Adipocyte (in vitro differentiated cells): ENCODE measurements at regions not wholly inside any gene's neighbourhood (a gene's known extent, or its start where the extent isn't known, plus 50 kb on each side); places are given as distances from the start of the nearest gene placed in this dataset.

ENCODE experiments used
- DNase-seq: peaks from one replicate; pipeline ENCODE4 v3.0.0-alpha.2; 2015; ENCODE audit warnings: low read depth
- H3K27me3 ChIP-seq: replicated peaks from 2 replicates; pipeline ENCODE4 v1.7.0; 2013; ENCODE audit warnings: mild to moderate bottlenecking, low read length, moderate library complexity; ENCODE audit not compliant: control insufficient read depth, insufficient read depth
- H3K36me3 ChIP-seq: 2 replicates; pipeline ENCODE4 v1.7.0; 2013; ENCODE audit warnings: low read length, mild to moderate bottlenecking, moderate library complexity; ENCODE audit not compliant: control insufficient read depth, insufficient read depth, severe bottlenecking
- H3K4me1 ChIP-seq: 2 replicates; pipeline ENCODE4 v1.7.0; 2013; ENCODE audit warnings: mild to moderate bottlenecking, low read length, moderate library complexity; ENCODE audit not compliant: control insufficient read depth, insufficient read depth
- H3K4me3 ChIP-seq: 2 replicates; pipeline ENCODE4 v1.7.0; 2013; ENCODE audit warnings: mild to moderate bottlenecking, low read length, moderate library complexity
- H3K9ac ChIP-seq: 2 replicates; pipeline ENCODE4 v1.7.0; 2013; ENCODE audit warnings: mild to moderate bottlenecking, low read length, moderate library complexity
- H3K9me3 ChIP-seq: 2 replicates; pipeline ENCODE4 v1.7.0; 2013; ENCODE audit warnings: mild to moderate bottlenecking, low read length, moderate library complexity; ENCODE audit not compliant: control insufficient read depth

DNA sequence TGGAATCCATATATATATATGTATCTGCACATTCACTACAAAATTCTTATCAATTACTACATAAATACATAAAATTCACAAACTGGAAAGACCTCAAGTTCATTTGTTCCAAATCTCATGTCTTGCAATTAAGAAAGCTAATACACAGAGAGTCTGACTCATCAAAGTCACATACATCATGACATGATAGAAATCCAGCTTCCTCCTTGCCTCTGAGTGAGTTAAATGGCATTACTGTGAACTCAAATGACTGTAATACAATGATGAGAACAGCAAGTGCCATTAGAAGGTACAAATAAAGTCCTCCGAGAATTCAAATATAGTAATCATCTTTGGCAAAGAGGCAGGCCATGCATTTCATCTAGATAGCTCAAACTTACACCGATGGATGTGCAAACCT lies 55.1 kb upstream of the AGTR1 start:
- Histone ChIP-seq H3K36me3 (no peaks in the 10 kb centered on the region), H3K4me3 (no peak overlapping the region), H3K9ac (no peak overlapping the region)

DNA sequence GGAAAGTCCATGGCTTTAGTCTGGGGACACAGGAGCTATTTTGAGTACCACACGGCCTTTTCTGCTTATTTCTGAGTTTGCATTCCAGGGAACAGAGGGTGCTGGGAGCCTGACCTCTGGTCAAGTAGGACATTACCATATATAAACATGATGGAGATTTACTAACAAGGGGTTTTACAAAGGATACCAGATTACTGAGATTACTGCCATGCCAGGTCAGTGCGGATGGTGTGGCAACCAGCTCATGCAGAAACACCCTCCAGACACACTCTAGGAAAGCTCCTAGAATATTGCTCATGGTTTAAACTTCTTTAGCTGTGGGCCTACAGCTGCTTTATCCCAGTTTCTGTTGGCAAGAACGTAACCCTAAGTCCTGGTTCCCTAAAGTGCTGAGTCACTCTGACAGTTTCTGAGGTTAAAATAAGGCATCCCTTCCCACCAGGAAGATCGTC lies 54.3 kb upstream of the AGTR1 start:
- Histone ChIP-seq H3K36me3 (no peaks in the 10 kb centered on the region), H3K4me1 (peaks cover 45% of the 10 kb centered on the region), H3K27me3 (no peaks in the 10 kb centered on the region), H3K4me3 (peak overlapping the region; percentile 14), H3K9ac (peak overlapping the region; percentile 23), H3K9me3 (no peaks in the 10 kb centered on the region)
- peak; percentile 81 for DNase-seq

More for the DNA sequence above, 55.1 kb upstream of the AGTR1 start:
- Histone ChIP-seq H3K27me3 (no peaks in the 10 kb centered on the region), H3K9me3 (no peaks in the 10 kb centered on the region), H3K4me1 (peaks cover 40% of the 10 kb centered on the region)
- DNase-seq, result peak; percentile 48

DNA sequence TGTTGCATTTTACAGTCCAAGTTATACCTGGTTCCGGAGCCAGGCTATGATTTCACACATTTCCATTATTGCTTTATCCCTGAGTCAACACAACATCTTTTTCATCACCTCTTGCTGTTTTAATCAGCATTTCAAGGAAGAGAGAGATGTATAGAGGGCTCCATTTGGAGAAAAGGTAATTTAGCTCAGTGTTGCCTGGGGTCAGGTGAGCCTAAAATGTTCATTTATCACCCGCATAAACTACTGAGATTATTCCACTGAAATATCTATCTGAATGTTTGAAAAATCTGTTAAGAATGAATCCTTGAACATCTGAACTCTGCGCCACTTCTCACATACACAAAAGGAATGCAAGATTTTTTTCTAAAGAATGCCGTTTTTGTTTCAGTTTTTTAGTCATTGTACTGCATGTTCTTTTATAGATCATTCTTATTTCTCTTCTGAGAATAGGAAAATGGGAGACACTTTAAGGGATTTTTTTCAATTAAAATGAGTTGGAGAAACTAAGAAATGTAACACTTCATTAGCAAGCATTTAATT lies 51.5 kb upstream of the AGTR1 start:
- Histone ChIP-seq H3K4me1 (peaks cover 59% of the 10 kb centered on the region), H3K27me3 (no peaks in the 10 kb centered on the region), H3K9me3 (no peaks in the 10 kb centered on the region), H3K9ac (peak overlapping the region; percentile 22), H3K4me3 (peak overlapping the region; percentile 3), H3K36me3 (no peaks in the 10 kb centered on the region)
- DNase-seq, result no peak
